ENCODE measurements at regions not wholly inside any gene's neighbourhood (a gene's known extent, or its start where the extent isn't known, plus 50 kb on each side); places are given as distances from the start of the nearest gene placed in this dataset.

- no peak for ATAC-seq (ENCODE audit: insufficient number of reproducible peaks, low FRiP score, low read depth)
- no peak for DNase-seq (ENCODE audit: low spot score)
- no peaks in the 10 kb centered on the region for H3K27me3 ChIP-seq (replicated peaks; ENCODE audit: insufficient read depth)
- H3K27ac ChIP-seq: no peak overlapping the region
- no peak overlapping the region for H3K4me3 ChIP-seq
- H3K36me3 ChIP-seq: no peaks in the 10 kb centered on the region
- no peaks in the 10 kb centered on the region for H3K9me3 ChIP-seq
- no peaks in the 10 kb centered on the region for H3K4me1 ChIP-seq (ENCODE audit: control insufficient read depth in 1 of 2, low read depth in 2 of 2)
- no peak for TF ChIP-seq CTCF (IDR thresholded peaks at IDR 0.05)
Observed at GRCh38 chr4:57462843-57463242, 352.7 kb upstream of the IGFBP7 start.

GRCh38 chr4:57460967-57461366 is 350.8 kb upstream of the IGFBP7 start:
- TF ChIP-seq CTCF (IDR thresholded peaks at IDR 0.05): no peak
- Histone ChIP-seq H3K4me1 (ENCODE audit: control insufficient read depth in 1 of 2, low read depth in 2 of 2) (no peaks in the 10 kb centered on the region), H3K27me3 (replicated peaks; ENCODE audit: insufficient read depth) (no peaks in the 10 kb centered on the region), H3K9me3 (no peaks in the 10 kb centered on the region), H3K27ac (no peak overlapping the region), H3K36me3 (no peaks in the 10 kb centered on the region), H3K4me3 (no peak overlapping the region)
- DNase-seq (ENCODE audit: low spot score) (no peak), ATAC-seq (ENCODE audit: insufficient number of reproducible peaks, low FRiP score, low read depth) (no peak)

- peaks cover 0 to 2% of the 10 kb centered on the region in 2 donors for H3K4me1 ChIP-seq (ENCODE audit: control insufficient read depth in 1 of 2, low read depth in 2 of 2)
- no peak for DNase-seq (ENCODE audit: low spot score)
- no peak for ATAC-seq (ENCODE audit: insufficient number of reproducible peaks, low FRiP score, low read depth)
- no peaks in the 10 kb centered on the region for H3K36me3 ChIP-seq
- no peak overlapping the region for H3K27ac ChIP-seq
- no peak for TF ChIP-seq CTCF (IDR thresholded peaks at IDR 0.05)
- H3K9me3 ChIP-seq: peaks cover 14% of the 10 kb centered on the region
- no peak overlapping the region for H3K4me3 ChIP-seq
- no peaks in the 10 kb centered on the region for H3K27me3 ChIP-seq (replicated peaks; ENCODE audit: insufficient read depth)
Observed at GRCh38 chr4:57448901-57449300, 338.7 kb upstream of the IGFBP7 start.

GRCh38 chr4:57448452-57448851 is 338.3 kb upstream of the IGFBP7 start:
- peaks cover 0 to 6% of the 10 kb centered on the region in 2 donors for H3K4me1 ChIP-seq (ENCODE audit: control insufficient read depth in 1 of 2, low read depth in 2 of 2)
- ATAC-seq (ENCODE audit: insufficient number of reproducible peaks, low FRiP score, low read depth): no peak
- TF ChIP-seq CTCF (IDR thresholded peaks at IDR 0.05): no peak
- no peak for DNase-seq (ENCODE audit: low spot score)
- H3K36me3 ChIP-seq: no peaks in the 10 kb centered on the region
- H3K27me3 ChIP-seq (replicated peaks; ENCODE audit: insufficient read depth): no peaks in the 10 kb centered on the region
- H3K4me3 ChIP-seq: no peak overlapping the region
- H3K9me3 ChIP-seq: peaks cover 14% of the 10 kb centered on the region
- no peak overlapping the region for H3K27ac ChIP-seq

DNA sequence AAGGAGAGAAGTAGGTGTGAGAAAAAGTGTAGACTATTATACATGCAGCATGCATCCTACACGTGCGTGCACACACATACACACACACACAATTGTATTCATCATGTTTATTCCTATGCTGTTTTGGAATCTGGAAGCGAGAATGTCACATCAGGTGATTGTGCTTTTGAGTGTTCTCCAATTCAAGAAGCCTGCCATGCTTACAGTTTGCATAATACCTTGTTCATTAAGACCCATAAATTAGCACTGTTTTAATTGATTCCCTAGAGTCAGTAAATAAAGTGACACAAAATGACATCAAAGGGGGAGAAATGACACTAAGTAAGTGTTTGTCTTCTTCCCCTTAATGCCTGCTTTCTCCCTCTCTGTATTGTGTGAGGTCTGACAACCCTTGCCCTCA is 336.1 kb upstream of the IGFBP7 start:
- DNase-seq (ENCODE audit: low spot score) (no peak), ATAC-seq (ENCODE audit: insufficient number of reproducible peaks, low FRiP score, low read depth) (no peak)
- TF ChIP-seq CTCF (IDR thresholded peaks at IDR 0.05): no peak
- peaks cover 0 to 21% of the 10 kb centered on the region in 2 donors for H3K4me1 ChIP-seq (ENCODE audit: control insufficient read depth in 1 of 2, low read depth in 2 of 2)
- no peak overlapping the region for H3K4me3 ChIP-seq
- no peaks in the 10 kb centered on the region for H3K27me3 ChIP-seq (replicated peaks; ENCODE audit: insufficient read depth)
- no peak overlapping the region for H3K27ac ChIP-seq
- H3K36me3 ChIP-seq: no peaks in the 10 kb centered on the region
- peaks cover 5% of the 10 kb centered on the region for H3K9me3 ChIP-seq

Data from thoracic aorta (tissue), 2 donors.